ENCODE measurements at regions not wholly inside any gene's neighbourhood (a gene's known extent, or its start where the extent isn't known, plus 50 kb on each side); places are given as distances from the start of the nearest gene placed in this dataset.

GRCh38 chr3:30945291-30945690 is 50.8 kb upstream of the GADL1 start:
- TF ChIP-seq POLR2A (IDR thresholded peaks at IDR 0.05), result no peak
- no peak for TF ChIP-seq CTCF (IDR thresholded peaks at IDR 0.05)
- TF ChIP-seq POLR2AphosphoS5 (IDR thresholded peaks at IDR 0.05), result no peak
- TF ChIP-seq EP300 (IDR thresholded peaks at IDR 0.05), result no peak
